ENCODE measurements at regions not wholly inside any gene's neighbourhood (a gene's known extent, or its start where the extent isn't known, plus 50 kb on each side); places are given as distances from the start of the nearest gene placed in this dataset.

- Mint-ChIP-seq H3K4me1 (ENCODE audit: low read depth) (peaks cover 7% of the 10 kb centered on the region), H3K36me3 (ENCODE audit: low read depth) (no peaks in the 10 kb centered on the region), H3K27me3 (peaks cover 18% of the 10 kb centered on the region), H3K4me3 (no peak overlapping the region), H3K27ac (no peak overlapping the region), H3K9me3 (no peaks in the 10 kb centered on the region)
- no peak for DNase-seq
Measured at GRCh38 chrX:44401151-44401550, 57.7 kb upstream of the EFHC2 start.

DNA sequence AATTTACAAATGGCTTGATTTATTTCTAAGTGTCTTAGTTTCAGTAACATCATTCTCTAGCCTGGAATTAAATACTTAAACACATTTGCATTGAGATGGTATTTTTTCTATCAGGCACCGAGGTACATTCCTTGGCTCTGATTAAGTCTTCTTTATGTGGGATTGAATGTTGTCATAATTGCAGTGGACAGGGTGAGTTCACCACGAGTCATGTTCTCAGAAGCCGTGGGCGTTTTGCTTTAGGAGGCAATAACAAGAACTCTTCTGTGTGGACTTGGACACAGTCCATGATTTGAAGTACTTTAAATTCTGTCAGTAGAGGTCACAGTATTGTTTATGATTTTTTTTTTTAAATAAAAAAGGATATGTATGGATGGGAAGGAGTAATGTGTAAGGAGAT lies 57.1 kb upstream of the EFHC2 start:
- H3K4me1 Mint-ChIP-seq (ENCODE audit: low read depth) = peaks cover 7% of the 10 kb centered on the region
- H3K4me3 Mint-ChIP-seq = no peak overlapping the region
- no peaks in the 10 kb centered on the region for H3K36me3 Mint-ChIP-seq (ENCODE audit: low read depth)
- no peak overlapping the region for H3K27ac Mint-ChIP-seq
- DNase-seq = peak; percentile 33
- peaks cover 18% of the 10 kb centered on the region for H3K27me3 Mint-ChIP-seq
- no peaks in the 10 kb centered on the region for H3K9me3 Mint-ChIP-seq

DNA sequence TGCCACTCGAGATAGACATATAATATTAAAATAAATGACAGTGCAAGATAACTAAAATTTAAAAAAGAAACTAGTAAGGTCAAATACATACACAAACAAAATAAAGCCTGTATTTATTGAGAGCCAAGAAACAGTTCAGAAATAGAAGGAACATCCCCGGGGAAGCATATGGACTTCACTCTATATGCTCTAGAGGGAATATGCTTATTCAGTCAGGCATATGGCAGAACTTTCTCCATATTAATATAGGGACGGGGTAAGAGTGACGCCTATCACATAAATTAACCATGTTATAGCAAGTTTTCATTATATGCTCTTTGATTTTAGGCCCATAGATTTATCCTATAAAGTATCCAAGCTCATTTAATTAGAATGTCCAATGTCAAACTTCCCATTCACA lies 56.7 kb upstream of the EFHC2 start:
- no peaks in the 10 kb centered on the region for H3K36me3 Mint-ChIP-seq (ENCODE audit: low read depth)
- no peak overlapping the region for H3K27ac Mint-ChIP-seq
- H3K27me3 Mint-ChIP-seq = peaks cover 18% of the 10 kb centered on the region
- no peak overlapping the region for H3K4me3 Mint-ChIP-seq
- no peak for DNase-seq
- H3K9me3 Mint-ChIP-seq = no peaks in the 10 kb centered on the region
- peaks cover 11% of the 10 kb centered on the region for H3K4me1 Mint-ChIP-seq (ENCODE audit: low read depth)
